Left forelimb (tissue), 1 donor: ENCODE measurements at regions not wholly inside any gene's neighbourhood (a gene's known extent, or its start where the extent isn't known, plus 50 kb on each side); places are given as distances from the start of the nearest gene placed in this dataset.

Experiments
- DNase-seq: peaks from one replicate; pipeline ENCODE4 v3.0.0-alpha.2; 2018; ENCODE audit warnings: low spot score

GRCh38 chr1:87510540-87510939 is 181.9 kb downstream of the LMO4 start:
- no peak for DNase-seq

GRCh38 chr1:87511449-87511848 is 182.8 kb downstream of the LMO4 start:
- DNase-seq: no peak

- DNase-seq: no peak
These were observed 183.8 kb downstream of the LMO4 start for GRCh38 chr1:87512431-87512830.

DNA sequence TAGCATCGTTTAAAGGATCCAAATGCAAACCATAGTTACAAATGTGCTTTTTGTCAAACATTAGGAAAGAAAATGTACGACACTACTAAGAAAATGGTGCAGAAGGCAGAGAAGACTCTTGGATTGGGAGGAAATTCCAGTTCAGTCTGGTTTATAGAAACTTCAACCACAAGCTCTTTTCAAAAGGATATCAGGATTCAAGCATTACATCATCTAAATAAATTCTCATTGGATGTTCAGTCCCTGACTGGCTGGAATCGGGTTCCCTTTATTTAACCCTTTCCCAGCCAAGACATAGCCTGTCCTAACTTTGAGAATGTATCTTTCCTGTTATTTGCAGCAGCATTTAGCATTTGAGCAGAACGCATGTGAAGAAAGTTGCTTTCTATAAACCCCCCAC is 184.6 kb downstream of the LMO4 start:
- DNase-seq: no peak

DNA sequence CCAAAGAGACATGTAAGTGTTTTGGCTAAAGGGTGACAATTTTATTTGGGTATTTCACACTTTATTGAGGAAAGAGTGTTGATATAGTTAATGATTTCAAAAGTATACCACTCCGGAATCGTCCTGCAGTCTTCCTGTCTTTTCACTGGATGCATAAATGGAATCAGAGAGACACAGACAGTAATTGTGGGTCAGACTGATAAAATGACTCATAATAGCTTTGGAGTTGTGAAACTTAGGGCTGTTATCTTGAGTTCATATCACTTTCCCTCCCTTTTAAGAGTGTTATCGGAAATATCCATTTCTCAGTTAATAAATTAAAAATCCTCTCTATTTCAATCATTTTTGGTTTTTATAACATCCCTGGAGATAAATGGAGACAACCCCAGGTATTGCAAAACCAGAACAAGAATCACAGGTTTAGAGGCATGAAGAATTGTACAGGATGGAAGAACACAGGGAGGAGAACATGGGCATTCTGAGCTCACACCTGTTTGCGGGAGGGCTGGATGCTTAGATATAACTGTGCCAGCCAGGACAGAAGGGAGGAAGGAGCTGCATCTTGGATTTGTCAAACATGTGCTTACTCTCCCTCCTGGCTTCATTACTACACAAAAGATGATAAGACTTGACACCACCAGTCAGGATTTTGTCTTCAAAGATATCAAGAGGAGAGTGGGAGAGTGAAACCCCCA is 185.4 kb downstream of the LMO4 start:
- DNase-seq: no peak

GRCh38 chr1:87515781-87516180 is 187.1 kb downstream of the LMO4 start:
- no peak for DNase-seq

DNA sequence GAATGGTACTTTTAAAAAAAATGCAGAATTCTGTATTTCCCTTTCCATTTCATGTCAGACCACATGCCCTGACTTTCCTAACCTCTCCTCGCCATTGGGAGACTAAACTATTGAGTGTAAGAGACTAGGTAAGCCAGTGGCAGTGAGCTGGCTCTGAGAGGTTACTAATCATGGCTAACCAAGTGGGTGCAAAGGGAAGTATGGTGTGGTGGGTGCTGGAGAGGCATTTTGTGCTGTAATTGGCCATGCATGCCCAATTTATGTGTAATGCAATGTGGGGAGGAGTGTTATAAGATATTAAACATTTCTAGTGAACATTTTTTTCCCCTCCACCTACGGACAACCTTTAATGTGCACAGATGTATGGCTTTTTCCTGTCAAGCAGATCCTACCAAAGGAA is 190.1 kb downstream of the LMO4 start:
- DNase-seq: no peak

- DNase-seq: no peak
These were observed 192.8 kb downstream of the LMO4 start for GRCh38 chr1:87521452-87521851.

- DNase-seq: no peak
These were observed 194.8 kb downstream of the LMO4 start for GRCh38 chr1:87523466-87523865.

DNA sequence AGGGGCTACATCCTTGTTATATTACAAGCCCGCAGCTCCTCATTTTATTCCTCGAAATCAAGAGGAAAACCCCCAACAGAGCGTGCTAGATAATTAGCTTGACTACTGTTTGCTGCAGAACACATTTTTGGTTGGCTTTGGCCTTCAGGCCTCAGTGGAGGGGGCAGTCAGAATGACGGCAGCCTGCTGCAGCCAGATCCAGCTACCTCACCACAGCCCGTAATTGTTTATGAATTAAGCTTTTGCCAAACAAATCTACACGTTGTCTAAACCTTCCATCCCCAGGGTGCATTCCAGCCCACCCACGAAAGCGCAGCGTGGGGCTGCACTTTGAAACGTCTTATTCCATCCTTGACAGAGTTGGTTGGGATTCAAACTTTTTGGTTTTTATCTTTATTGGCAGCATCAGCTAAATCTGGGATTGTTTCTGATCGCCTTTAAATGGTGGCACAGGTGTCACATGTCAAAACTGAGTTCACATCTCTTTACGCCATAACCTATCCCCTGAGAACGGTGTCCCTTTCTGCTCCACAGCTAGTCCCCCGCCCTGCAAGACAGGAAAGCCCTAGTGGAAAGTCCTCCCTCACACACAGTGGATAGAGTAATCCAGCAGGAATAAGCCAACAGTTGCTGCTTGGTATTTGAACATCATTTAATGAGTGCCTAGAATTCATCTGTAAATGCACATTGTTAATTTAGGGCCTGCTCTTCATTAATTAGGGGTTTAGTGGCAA is 195.5 kb downstream of the LMO4 start:
- DNase-seq: no peak

DNA sequence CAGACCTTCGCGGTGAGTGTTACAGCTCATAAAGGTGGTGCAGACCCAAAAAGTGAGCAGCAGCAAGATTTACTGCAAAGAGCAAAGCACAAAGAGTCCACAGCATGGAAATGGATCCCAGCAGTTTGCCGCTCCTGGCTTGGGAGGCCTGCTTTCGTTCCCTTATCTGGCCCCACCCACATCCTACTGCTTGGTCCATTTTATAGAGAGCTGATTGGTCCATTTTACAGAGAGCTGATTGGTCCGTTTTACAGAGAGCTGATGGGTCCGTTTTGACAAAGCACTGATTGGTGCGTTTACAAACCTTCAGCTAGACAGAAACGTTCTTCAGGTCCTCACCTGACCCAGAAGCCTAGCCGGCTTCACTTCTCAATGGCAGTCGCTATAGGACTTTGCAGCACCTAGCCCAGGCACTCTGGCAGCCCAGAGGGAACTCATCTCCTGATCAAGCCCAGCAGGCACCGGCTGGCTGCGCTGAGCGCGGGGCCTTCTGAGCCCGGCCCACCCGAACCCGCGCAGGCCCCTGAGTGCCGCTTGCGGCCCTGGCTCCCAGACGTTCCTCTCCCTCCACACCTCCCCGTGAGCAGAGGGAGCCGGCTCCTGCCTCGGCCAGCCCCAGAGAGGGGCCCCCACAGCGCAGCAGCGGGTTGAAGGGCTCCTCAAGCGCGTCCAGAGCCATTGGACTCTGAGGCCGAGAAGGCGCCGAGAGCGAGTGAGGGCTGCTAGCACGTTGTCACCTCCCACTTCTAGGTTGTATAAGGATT is 200.3 kb downstream of the LMO4 start:
- DNase-seq: no peak

- DNase-seq: no peak
These were observed 201.5 kb downstream of the LMO4 start for GRCh38 chr1:87530042-87530807.

DNA sequence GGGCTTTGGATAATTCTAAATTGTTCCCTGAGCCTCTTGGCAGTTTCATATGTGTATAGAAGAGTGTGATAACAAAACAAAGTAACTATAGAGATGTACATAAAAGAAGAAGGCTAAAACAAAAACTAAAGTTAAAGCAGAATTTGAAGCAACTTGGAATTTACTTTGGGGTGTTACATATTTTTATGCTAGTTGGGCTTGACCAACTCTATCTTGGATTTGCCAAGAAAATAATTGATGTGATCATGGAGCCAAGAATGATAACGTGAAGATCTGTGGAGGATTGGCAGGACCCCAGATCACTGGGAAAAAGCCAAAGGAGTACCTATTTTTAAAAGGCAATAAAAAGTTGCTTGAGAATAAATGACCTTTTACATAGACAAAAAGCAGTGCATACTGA is 206.9 kb downstream of the LMO4 start:
- DNase-seq: no peak

GRCh38 chr1:87539147-87539546 is 210.5 kb downstream of the LMO4 start:
- no peak for DNase-seq

DNA sequence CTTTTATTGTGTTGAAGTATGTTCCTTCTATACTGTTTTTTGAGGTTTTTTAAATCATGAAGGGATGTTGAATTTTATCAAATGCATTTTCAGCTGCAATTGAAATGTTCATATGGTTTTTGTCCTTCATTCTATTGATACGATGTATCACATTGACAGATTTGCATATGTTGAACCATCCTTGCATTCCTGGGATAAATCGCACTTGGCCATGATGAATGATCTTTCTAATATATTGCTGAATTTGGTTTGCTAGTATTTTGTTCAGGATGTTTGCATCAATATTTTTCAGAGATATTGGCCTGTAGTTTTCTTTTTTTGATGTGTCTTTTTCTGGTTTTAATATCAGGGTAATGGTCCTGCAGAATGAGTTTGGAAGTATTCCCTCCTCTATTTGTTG is 214.0 kb downstream of the LMO4 start:
- no peak for DNase-seq

GRCh38 chr1:87549738-87550137 is 221.1 kb downstream of the LMO4 start:
- DNase-seq: no peak

DNA sequence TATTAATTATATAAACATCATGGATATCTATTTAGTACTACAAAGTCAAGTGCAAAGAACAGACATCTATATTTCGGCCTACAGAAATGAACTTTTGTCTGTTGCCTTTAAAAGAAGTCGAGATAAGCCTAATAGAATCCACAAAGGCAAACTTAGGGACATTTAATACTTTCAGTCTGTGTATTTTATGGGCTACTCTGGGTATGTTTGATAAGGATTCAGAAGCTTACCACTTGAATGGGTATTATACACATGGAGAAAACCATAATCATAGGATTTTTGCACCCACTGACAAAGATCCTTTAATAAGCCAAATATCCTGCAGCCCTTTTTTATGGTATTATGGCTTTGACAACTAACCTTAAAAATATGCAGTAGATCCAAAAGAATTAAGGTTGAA is 224.8 kb downstream of the LMO4 start:
- DNase-seq: no peak

- no peak for DNase-seq
These were observed 226.7 kb downstream of the LMO4 start for GRCh38 chr1:87555366-87555765.

DNA sequence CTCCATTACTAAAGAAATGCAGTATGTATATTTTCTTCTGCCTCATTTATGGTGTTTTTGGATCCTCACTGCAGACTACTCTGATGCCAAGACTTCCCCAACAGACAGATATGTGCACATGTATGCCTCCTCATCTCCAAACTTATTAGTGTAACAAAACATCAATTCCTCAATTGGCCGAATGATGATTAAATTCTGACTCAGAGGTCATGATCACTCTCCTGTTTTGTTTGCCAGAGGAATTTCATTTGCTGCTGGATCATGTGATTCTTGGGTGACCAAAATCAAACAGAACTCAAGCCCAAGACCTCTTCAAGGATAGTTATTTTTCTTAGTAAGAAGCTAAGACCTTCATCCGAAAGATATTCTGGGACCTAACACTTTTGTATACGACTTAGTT is 227.6 kb downstream of the LMO4 start:
- no peak for DNase-seq

GRCh38 chr1:87558921-87559320 is 230.2 kb downstream of the LMO4 start:
- DNase-seq: no peak

DNA sequence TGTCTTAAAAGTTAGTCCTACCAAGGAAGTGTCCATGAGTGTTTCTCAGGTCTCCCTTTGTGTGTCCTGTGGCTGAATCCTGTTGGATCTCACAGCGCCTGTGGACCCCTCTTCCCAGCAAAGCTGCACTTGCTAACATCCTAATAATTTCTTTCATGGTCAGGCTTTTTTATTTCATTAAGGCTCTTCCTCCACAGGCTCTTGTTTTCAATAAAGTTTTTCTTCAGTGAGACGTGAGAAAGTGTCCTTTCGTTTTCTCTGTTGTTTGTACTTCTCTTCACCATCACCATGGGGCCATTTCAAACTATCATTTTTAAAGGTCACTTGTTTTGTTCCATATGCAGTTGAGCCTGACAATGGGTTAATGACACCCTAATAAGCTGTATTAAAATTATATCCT is 231.5 kb downstream of the LMO4 start:
- DNase-seq: no peak

DNA sequence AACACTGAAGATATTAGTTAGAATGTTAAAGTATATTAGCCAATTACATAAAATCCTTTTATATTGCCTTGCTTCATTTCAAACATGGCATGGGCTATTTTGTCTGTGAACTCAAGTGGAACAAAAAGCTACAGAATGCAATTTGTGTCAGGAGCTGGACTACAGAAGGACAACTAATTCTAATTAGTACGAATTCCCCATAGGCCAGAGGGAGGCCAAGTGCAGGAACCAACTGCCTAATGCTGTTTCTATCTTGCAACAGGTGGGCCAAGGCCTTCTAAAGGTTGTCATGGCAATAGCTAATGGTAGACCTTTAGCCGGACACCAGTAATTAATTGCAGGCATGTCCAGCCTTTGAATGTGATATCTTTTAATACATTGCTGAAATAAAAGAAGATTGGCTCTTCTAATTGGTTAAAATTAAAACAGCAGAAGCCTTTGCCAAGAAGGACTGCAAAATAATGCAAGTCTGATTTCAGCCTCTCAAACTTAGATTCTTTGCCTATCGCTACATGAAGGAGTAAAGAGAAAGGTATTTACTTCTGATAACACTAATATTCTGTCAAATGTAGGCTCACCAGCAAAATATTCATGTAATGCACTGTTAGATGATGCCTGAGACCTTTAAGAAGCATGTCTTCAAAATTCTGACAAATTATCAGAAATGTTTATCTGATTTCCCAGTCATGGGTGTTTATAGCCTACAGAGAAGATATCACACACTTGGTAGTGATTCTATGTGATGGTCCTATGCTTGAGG is 232.1 kb downstream of the LMO4 start:
- DNase-seq: no peak
